Hepatocyte (in vitro differentiated cells): ENCODE measurements at regions not wholly inside any gene's neighbourhood (a gene's known extent, or its start where the extent isn't known, plus 50 kb on each side); places are given as distances from the start of the nearest gene placed in this dataset.

ENCODE experiments used
- CTCF ChIP-seq: fragments of 200-600 bp; sonication (generic); IDR thresholded peaks from 2 replicates; pipeline ENCODE4 v1.5.1; 2016; ENCODE audit warnings: antibody characterized with exemption, mild to moderate bottlenecking; ENCODE audit not compliant: poor library complexity
- EZH2 ChIP-seq: fragments of 200-600 bp; sonication (generic); IDR thresholded peaks from 2 replicates; pipeline ENCODE4 v1.6.1; 2016; ENCODE audit warnings: antibody characterized with exemption, mild to moderate bottlenecking, borderline replicate concordance
- EZH2phosphoT487 ChIP-seq: fragments of 200-600 bp; sonication (generic); IDR thresholded peaks from one replicate; pipeline ENCODE4 v1.6.1; 2018; ENCODE audit warnings: antibody characterized with exemption, mild to moderate bottlenecking, low read depth, moderate library complexity; ENCODE audit not compliant: unreplicated experiment, severe bottlenecking

- no peak for TF ChIP-seq CTCF
- TF ChIP-seq EZH2 = no peak
- TF ChIP-seq EZH2phosphoT487 = no peak
Observed at GRCh38 chr3:77816366-77816765, 776.5 kb downstream of the ROBO2 start.
